ENCODE measurements at regions not wholly inside any gene's neighbourhood (a gene's known extent, or its start where the extent isn't known, plus 50 kb on each side); places are given as distances from the start of the nearest gene placed in this dataset.

GRCh38 chr9:18263377-18263776 is 210.6 kb upstream of the ADAMTSL1 start:
- no peak for DNase-seq (ENCODE audit: low read depth)
- H3K4me3 ChIP-seq (ENCODE audit: low read length) = no peak overlapping the region
- no peak for TF ChIP-seq CTCF (conservative IDR thresholded peaks at IDR 0.05; ENCODE audit: low read depth, low read length)

- TF ChIP-seq CTCF (conservative IDR thresholded peaks at IDR 0.05; ENCODE audit: low read depth, low read length) = no peak
- DNase-seq (ENCODE audit: low read depth) = no peak
- H3K4me3 ChIP-seq (ENCODE audit: low read length) = no peak overlapping the region
Measured at GRCh38 chr9:18268381-18268780, 205.6 kb upstream of the ADAMTSL1 start.

GRCh38 chr9:18269561-18269960 is 204.4 kb upstream of the ADAMTSL1 start:
- no peak overlapping the region for H3K4me3 ChIP-seq (ENCODE audit: low read length)
- TF ChIP-seq CTCF (conservative IDR thresholded peaks at IDR 0.05; ENCODE audit: low read depth, low read length) = no peak
- no peak for DNase-seq (ENCODE audit: low read depth)

GRCh38 chr9:18274693-18275092 is 199.3 kb upstream of the ADAMTSL1 start:
- peak; percentile 70 for DNase-seq (ENCODE audit: low read depth)
- H3K4me3 ChIP-seq (ENCODE audit: low read length) = no peak overlapping the region
- TF ChIP-seq CTCF (conservative IDR thresholded peaks at IDR 0.05; ENCODE audit: low read depth, low read length) = no peak

GRCh38 chr9:18275313-18275990 is 198.5 kb upstream of the ADAMTSL1 start:
- no peak for TF ChIP-seq CTCF (conservative IDR thresholded peaks at IDR 0.05; ENCODE audit: low read depth, low read length)
- no peak for DNase-seq (ENCODE audit: low read depth)

DNA sequence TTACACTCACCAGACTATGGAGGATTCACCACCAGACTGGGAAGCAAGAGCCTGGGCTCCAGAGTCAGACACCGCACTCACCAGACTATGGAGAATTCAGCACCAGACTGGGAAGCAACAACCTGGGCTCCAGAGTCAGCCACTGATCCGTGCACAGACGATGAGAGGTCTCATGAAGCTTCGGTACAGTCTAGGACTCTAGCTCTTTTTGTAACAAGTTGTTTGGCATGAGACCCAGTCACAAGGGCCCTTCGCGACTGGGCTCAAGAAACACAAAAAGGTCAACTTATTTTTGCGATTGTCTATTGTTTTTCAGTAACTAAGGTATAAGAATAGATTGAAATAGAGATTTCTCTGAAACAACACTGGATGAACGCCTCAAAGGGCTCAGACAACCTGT is 192.7 kb upstream of the ADAMTSL1 start:
- TF ChIP-seq CTCF (conservative IDR thresholded peaks at IDR 0.05; ENCODE audit: low read depth, low read length) = no peak
- H3K4me3 ChIP-seq (ENCODE audit: low read length) = no peak overlapping the region
- DNase-seq (ENCODE audit: low read depth) = no peak

More at GRCh38 chr9:18275313-18275990, 198.5 kb upstream of the ADAMTSL1 start:
- no peak overlapping the region for H3K4me3 ChIP-seq (ENCODE audit: low read length)

- H3K4me3 ChIP-seq (ENCODE audit: low read length) = no peak overlapping the region
- no peak for TF ChIP-seq CTCF (conservative IDR thresholded peaks at IDR 0.05; ENCODE audit: low read depth, low read length)
- no peak for DNase-seq (ENCODE audit: low read depth)
Measured at GRCh38 chr9:18294229-18294628, 179.7 kb upstream of the ADAMTSL1 start.

All from retinal pigment epithelial cell (primary cell).